H9 (cell line): ENCODE measurements at regions not wholly inside any gene's neighbourhood (a gene's known extent, or its start where the extent isn't known, plus 50 kb on each side); places are given as distances from the start of the nearest gene placed in this dataset.

Experiments
- DNase-seq: peaks from one replicate; pipeline ENCODE4 v3.0.0-alpha.2; 2017
- H2AFZ ChIP-seq: one replicate; pipeline ENCODE4 v1.6.1; 2013; ENCODE audit warnings: mild to moderate bottlenecking, low read length, control low read depth, moderate library complexity
- H2AK5ac ChIP-seq: 2 replicates; pipeline ENCODE4 v1.6.1; 2013; ENCODE audit warnings: low read length, control low read depth, mixed read lengths; ENCODE audit not compliant: insufficient read length
- H2BK120ac ChIP-seq: one replicate; pipeline ENCODE4 v1.6.1; 2013; ENCODE audit warnings: low read depth, mild to moderate bottlenecking, low read length, control low read depth, inconsistent platforms; ENCODE audit not compliant: poor library complexity, severe bottlenecking
- H2BK12ac ChIP-seq: 2 replicates; pipeline ENCODE4 v1.6.1; 2013; ENCODE audit warnings: low read length, control low read depth, mixed read lengths, low read depth; ENCODE audit not compliant: insufficient read length
- H2BK15ac ChIP-seq: 2 replicates; pipeline ENCODE4 v1.6.1; 2013; ENCODE audit warnings: low read depth, low read length, control low read depth
- H2BK20ac ChIP-seq: one replicate; pipeline ENCODE4 v1.6.1; 2013; ENCODE audit warnings: low read depth, mild to moderate bottlenecking, low read length, control low read depth, inconsistent platforms; ENCODE audit not compliant: poor library complexity, severe bottlenecking
- H2BK5ac ChIP-seq: 2 replicates; pipeline ENCODE4 v1.6.1; 2013; ENCODE audit warnings: low read length, control low read depth, mixed read lengths; ENCODE audit not compliant: insufficient read length
- H3K14ac ChIP-seq: 2 replicates; pipeline ENCODE4 v1.6.1; 2013; ENCODE audit warnings: low read length, control low read depth; ENCODE audit not compliant: insufficient read depth
- H3K18ac ChIP-seq: 2 replicates; pipeline ENCODE4 v1.6.1; 2013; ENCODE audit warnings: low read depth, mild to moderate bottlenecking, mixed read lengths, low read length, control low read depth; ENCODE audit not compliant: insufficient read length
- H3K23ac ChIP-seq: 2 replicates; pipeline ENCODE4 v1.6.1; 2013; ENCODE audit warnings: low read length, control low read depth, mixed read lengths, low read depth; ENCODE audit not compliant: insufficient read length
- H3K23me2 ChIP-seq: 2 replicates; pipeline ENCODE4 v1.6.1; 2013; ENCODE audit warnings: low read depth, mild to moderate bottlenecking, mixed read lengths, low read length, control low read depth; ENCODE audit not compliant: insufficient read length, poor library complexity, severe bottlenecking
- H3K27ac ChIP-seq: 2 replicates; pipeline ENCODE4 v1.5.1; 2013; ENCODE audit warnings: low read length, control low read depth, mixed read lengths, low read depth; ENCODE audit not compliant: insufficient read length
- H3K27me3 ChIP-seq: 2 replicates; pipeline ENCODE4 v1.6.1; 2013; ENCODE audit warnings: low read length, control low read depth, inconsistent platforms; ENCODE audit not compliant: insufficient read depth
- H3K4ac ChIP-seq: 2 replicates; pipeline ENCODE4 v1.6.1; 2013; ENCODE audit warnings: low read depth, mild to moderate bottlenecking, control low read depth, inconsistent platforms, low read length, moderate library complexity
- H3K4me1 ChIP-seq: 2 replicates; pipeline ENCODE4 v1.6.1; 2013; ENCODE audit warnings: low read length, control low read depth, inconsistent platforms; ENCODE audit not compliant: insufficient read depth
- H3K4me2 ChIP-seq: 2 replicates; pipeline ENCODE4 v1.6.1; 2013; ENCODE audit warnings: low read length, control low read depth, mixed read lengths; ENCODE audit not compliant: insufficient read length, insufficient read depth
- H3K56ac ChIP-seq: 2 replicates; pipeline ENCODE4 v1.6.1; 2013; ENCODE audit warnings: low read depth, mild to moderate bottlenecking, mixed read lengths, low read length, control low read depth; ENCODE audit not compliant: insufficient read length
- H3K79me1 ChIP-seq: 2 replicates; pipeline ENCODE4 v1.6.1; 2013; ENCODE audit warnings: low read depth, mild to moderate bottlenecking, moderate library complexity, low read length, control low read depth, inconsistent platforms; ENCODE audit not compliant: insufficient read depth, poor library complexity, severe bottlenecking
- H3K79me2 ChIP-seq: 2 replicates; pipeline ENCODE4 v1.6.1; 2013; ENCODE audit warnings: low read length, control low read depth, inconsistent platforms; ENCODE audit not compliant: insufficient read depth
- H3K9ac ChIP-seq: 2 replicates; pipeline ENCODE4 v1.6.1; 2013; ENCODE audit warnings: low read length, control low read depth, mixed read lengths; ENCODE audit not compliant: insufficient read length; ENCODE audit errors: extremely low read depth
- H3K9me3 ChIP-seq: one replicate; pipeline ENCODE4 v1.6.1; 2013; ENCODE audit warnings: low read depth, low read length, inconsistent platforms; ENCODE audit not compliant: control insufficient read depth
- H3T11ph ChIP-seq: one replicate; pipeline ENCODE4 v1.6.1; 2013; ENCODE audit warnings: mild to moderate bottlenecking, low read length, control low read depth, inconsistent platforms
- H4K20me1 ChIP-seq: one replicate; pipeline ENCODE4 v1.6.1; 2013; ENCODE audit not compliant: control insufficient read depth, insufficient read length, insufficient read depth
- H4K5ac ChIP-seq: 2 replicates; pipeline ENCODE4 v1.6.1; 2013; ENCODE audit warnings: low read depth, mild to moderate bottlenecking, mixed read lengths, low read length, control low read depth; ENCODE audit not compliant: insufficient read length
- H4K8ac ChIP-seq: replicated peaks from 2 replicates; pipeline ENCODE4 v1.6.1; 2013; ENCODE audit warnings: low read length, control low read depth, mixed read lengths, low read depth; ENCODE audit not compliant: insufficient read length
- H4K91ac ChIP-seq: 2 replicates; pipeline ENCODE4 v1.6.1; 2013; ENCODE audit warnings: low read depth, mild to moderate bottlenecking, moderate library complexity, mixed read lengths, low read length, control low read depth; ENCODE audit not compliant: insufficient read length
- H3K27ac Mint-ChIP-seq, 3 experiments: 2 replicates in 2 of 3; 3 replicates in 1 of 3; pipeline ENCODE4 v1.8.0; 2020 to 2021; ENCODE audit warnings: mixed read lengths in 3 of 3, mild to moderate bottlenecking in 1 of 3, moderate library complexity in 1 of 3
- H3K27me3 Mint-ChIP-seq: 2 replicates; pipeline ENCODE4 v1.8.0; 2021; ENCODE audit warnings: low read depth, mild to moderate bottlenecking, moderate library complexity, mixed read lengths
- H3K36me3 Mint-ChIP-seq, 3 experiments: 2 replicates in 2 of 3; 3 replicates in 1 of 3; pipeline ENCODE4 v1.8.0; 2020 to 2021; ENCODE audit warnings: low read depth in 3 of 3, mixed read lengths in 3 of 3; ENCODE audit not compliant: insufficient read depth in 1 of 3
- H3K4me1 Mint-ChIP-seq, 2 experiments: 2 replicates each; pipeline ENCODE4 v1.8.0; 2020; ENCODE audit warnings: mixed read lengths in 2 of 2
- H3K4me3 Mint-ChIP-seq, 2 experiments: 2 replicates in 1 of 2; 3 replicates in 1 of 2; pipeline ENCODE4 v1.8.0; 2020 to 2021; ENCODE audit warnings: mild to moderate bottlenecking in 2 of 2, mixed read lengths in 2 of 2, moderate library complexity in 1 of 2
- H3K9me3 Mint-ChIP-seq, 2 experiments: 2 replicates in 1 of 2; 3 replicates in 1 of 2; pipeline ENCODE4 v1.8.0; 2020; ENCODE audit warnings: mild to moderate bottlenecking in 2 of 2, mixed read lengths in 2 of 2, moderate library complexity in 1 of 2
- CTCF ChIP-seq: fragments of 200-600 bp; sonication (generic); conservative IDR thresholded peaks from 3 replicates; pipeline ENCODE4 v1.8.0; 2021; ENCODE audit warnings: antibody characterized with exemption, mild to moderate bottlenecking
- WGBS: extraction: QIAGEN DNeasy Blood & Tissue Kit; methylation state at CpG from one replicate; pipeline ENCODE4 v1.1.7; 2013; ENCODE audit warnings: missing lambda C conversion rate, low lambda C conversion rate, mixed read lengths; ENCODE audit not compliant: insufficient read length; ENCODE audit errors: extremely low coverage; 5-methylcytosine and 5-hydroxymethylcytosine counted together

DNA sequence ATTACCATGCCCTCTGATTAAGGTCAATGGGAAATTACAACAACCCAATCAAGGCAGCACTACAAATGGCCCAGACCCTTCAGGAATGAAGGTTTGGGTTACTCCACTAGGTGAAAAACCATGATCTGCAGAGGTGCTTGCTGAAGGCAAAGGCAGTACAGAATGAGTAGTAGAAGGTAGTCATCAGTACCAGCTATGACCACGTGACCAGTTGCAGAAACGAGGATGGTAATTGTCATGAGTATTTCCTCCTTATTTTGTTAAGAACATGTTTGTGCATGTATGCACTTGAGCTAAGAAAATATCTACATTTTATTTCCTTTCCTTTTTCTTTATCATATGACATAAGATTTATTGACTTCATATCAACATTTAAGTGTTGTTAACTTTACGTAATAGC is 607.1 kb downstream of the KCNT2 start:
- Mint-ChIP-seq H3K4me3 (no peak overlapping the region), H3K36me3 (peaks cover 0 to 12% (median 8%) of the 10 kb centered on the region in 3 experiments; a peak in 6 of 7 replicates), H3K9me3 (peaks cover 0 to 9% of the 10 kb centered on the region in 2 experiments; a peak in 3 of 5 replicates), H3K4me1 (peaks cover 26% of the 10 kb centered on the region in 2 experiments), H3K27ac (0 out of 7 replicates have a peak overlapping the region, but pooled peaks of 1 of the 3 experiments have one; percentile 20), H3K27me3 (no peaks in the 10 kb centered on the region)
- no peak overlapping the region for H2BK15ac ChIP-seq
- no peaks in the 10 kb centered on the region for H3K79me1 ChIP-seq
- H3K56ac ChIP-seq = no peak overlapping the region
- no peak overlapping the region for H4K5ac ChIP-seq
- H3K27me3 ChIP-seq = no peaks in the 10 kb centered on the region
- no peak overlapping the region for H2AFZ ChIP-seq
- H3T11ph ChIP-seq = no peak overlapping the region
- H3K9me3 ChIP-seq = no peaks in the 10 kb centered on the region
- H3K18ac ChIP-seq = no peak overlapping the region
- H2AK5ac ChIP-seq = no peak overlapping the region
- no peaks in the 10 kb centered on the region for H3K79me2 ChIP-seq
- H2BK20ac ChIP-seq = no peak overlapping the region
- no peak overlapping the region for H3K4me2 ChIP-seq
- no peak overlapping the region for H2BK5ac ChIP-seq
- H4K8ac ChIP-seq = no peak overlapping the region
- no peak overlapping the region for H3K27ac ChIP-seq
- no peak for TF ChIP-seq CTCF
- no peak overlapping the region for H2BK120ac ChIP-seq
- no peak overlapping the region for H2BK12ac ChIP-seq
- no peaks in the 10 kb centered on the region for H4K20me1 ChIP-seq
- H3K23me2 ChIP-seq = no peaks in the 10 kb centered on the region
- peaks cover 4% of the 10 kb centered on the region; the same call in 1 of the 2 replicates for H3K4me1 ChIP-seq
- H3K23ac ChIP-seq = no peak overlapping the region
- H3K9ac ChIP-seq = no peak overlapping the region
- H3K4ac ChIP-seq = no peak overlapping the region
- DNase-seq = no peak
- no CpG with 5 or more reads among the region's 3 CpGs for WGBS
- no peak overlapping the region for H3K14ac ChIP-seq
- no peak overlapping the region for H4K91ac ChIP-seq
